ENCODE measurements at regions not wholly inside any gene's neighbourhood (a gene's known extent, or its start where the extent isn't known, plus 50 kb on each side); places are given as distances from the start of the nearest gene placed in this dataset.

GRCh38 chr7:85396676-85397075, 209.8 kb upstream of the SEMA3D start:
- TF ChIP-seq POLR2A (IDR thresholded peaks at IDR 0.05), result no peak
- no peak for TF ChIP-seq CTCF (IDR thresholded peaks at IDR 0.05)
